ENCODE measurements at regions not wholly inside any gene's neighbourhood (a gene's known extent, or its start where the extent isn't known, plus 50 kb on each side); places are given as distances from the start of the nearest gene placed in this dataset.
"Not testable (repeated sequence)": the region's sequence is repeated elsewhere in the genome, so short reads cannot be mapped to it uniquely, and the experiment has no call there.

DNA sequence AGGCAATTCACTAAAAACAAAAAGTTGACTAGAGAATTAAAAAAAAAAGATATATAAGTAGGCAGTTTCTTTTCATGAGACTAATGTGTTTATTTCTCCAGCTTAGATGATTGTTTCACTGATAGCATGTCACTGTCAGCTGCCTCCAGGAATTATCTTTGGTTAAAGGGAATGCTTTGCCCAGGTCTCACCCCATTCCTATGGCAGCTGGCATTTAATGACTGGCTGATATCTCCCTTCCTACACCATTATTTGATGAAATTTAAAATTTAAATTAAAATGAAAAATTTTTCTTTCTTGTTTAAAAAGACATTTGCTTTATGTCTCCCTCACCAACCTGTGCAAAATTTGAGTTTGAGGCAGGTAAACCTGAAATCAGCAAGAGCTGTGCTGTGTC lies 214.5 kb upstream of the PRSS1 start:
- no peak for DNase-seq

DNA sequence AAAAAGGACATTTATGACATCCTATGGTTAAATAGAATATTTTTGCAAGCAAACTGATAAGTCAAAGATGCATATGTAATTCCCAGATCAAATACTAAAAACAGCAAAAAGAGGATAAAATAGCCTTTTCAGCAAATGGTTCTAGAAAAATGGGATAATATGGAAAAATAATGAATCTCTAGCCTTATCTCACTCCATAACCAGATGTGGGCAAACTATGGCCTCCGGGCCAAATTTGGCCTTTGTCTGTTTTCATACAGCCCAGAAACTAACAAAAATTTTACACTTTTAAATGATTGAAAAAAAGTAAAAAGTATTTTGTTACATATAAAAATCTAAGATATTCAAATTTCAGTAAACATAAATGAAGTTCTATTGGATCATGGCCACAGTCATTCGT lies 215.4 kb upstream of the PRSS1 start:
- DNase-seq = no peak

DNA sequence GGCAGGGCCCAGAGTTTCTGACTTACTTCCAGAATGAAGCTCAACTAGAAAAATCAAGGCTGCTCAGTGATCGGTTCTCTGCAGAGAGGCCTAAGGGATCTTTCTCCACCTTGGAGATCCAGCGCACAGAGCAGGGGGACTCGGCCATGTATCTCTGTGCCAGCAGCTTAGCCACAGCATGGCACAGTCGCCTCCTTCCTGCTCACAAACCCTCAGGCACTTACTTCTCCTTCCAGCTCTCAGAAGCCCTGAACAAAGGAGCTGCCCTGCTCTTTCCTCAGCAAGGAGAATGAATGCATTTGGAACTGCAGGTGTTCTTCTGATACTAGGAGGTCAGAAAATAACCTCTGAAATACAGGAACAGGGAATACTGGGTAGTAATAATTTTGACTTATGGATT lies 219.7 kb upstream of the PRSS1 start:
- no peak for DNase-seq

DNA sequence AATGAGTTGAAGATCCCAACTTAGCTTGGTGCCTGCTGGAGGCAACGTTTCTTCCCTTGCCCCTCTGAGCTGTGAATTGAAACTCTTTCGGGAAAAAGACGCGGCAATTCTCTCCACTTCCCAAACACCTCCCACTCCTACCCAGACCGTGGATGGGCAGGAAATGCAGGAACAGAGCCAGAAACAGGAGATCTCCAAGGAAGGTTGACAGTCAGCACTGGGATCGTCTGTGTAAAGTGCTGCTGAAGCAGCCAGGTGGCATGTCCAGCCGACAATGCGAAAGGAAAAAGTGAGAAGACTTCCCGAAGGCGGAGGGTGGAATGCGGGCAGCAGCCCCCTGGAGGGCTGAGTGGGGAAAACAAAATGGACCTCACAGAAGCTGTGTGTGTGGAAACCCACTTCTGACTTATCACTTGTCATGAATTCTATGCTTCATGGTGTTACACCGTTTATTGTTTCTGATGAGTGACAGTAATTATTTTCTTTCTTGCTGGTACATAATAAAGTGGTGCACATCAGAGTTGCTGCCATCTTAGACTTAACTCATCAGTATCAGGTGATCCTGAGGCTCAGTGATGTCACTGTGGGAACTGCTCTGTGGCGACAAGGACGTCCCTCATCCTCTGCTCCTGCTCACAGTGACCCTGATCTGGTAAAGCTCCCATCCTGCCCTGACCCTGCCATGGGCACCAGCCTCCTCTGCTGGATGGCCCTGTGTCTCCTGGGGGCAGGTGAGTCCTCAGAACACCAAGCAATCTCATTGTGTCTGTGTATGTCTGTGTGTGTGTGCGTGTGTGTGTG lies 220.5 kb upstream of the PRSS1 start:
- no peak for DNase-seq

DNA sequence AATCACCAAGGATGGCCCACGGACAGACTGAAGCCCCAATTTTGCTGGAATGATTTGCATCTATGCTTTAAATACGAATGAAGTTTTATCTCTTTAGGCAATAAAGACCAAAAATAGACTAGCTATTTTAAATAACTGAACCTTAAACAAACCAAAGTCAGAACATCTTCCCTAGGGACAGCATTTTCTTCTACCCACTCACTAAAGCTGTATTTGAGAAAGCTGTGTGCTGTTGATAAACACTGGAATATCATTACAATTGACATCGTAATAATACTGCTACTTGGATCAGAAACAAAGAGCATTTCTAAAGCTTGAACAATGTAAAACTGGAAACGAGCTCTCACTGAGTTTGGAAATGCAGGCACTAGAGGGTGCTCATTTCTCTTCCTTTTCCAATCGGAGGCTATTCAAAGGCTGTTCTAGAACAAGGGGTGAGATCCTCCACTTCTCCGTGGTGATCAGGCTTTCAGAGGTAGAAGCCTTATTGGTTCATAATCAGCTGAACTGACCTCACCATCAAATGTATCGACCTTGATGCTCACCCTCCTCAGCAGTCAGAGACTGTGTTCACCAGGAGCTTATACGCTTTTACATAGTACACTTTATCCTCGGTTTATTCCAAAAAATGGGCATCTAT lies 225.3 kb upstream of the PRSS1 start:
- DNase-seq = no peak

DNA sequence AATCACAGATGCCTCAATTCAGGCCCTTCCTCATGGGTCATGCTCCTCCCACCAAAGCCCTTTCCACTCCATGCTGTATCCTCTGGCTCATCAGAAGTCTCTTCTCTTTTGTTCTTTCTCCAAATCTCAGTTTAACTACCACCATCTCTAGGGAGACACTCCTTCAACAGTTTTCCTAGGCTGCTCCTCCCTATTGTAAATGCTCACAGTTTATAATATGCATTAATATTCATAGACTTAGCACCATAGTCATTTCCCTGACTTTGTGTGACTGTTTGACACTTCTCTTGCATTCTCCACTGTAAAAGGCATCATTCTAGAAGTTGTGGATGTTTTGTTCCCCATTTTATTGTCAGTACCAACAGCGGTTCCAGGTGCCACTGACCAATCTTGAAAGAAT lies 226.5 kb upstream of the PRSS1 start:
- DNase-seq = no peak

DNA sequence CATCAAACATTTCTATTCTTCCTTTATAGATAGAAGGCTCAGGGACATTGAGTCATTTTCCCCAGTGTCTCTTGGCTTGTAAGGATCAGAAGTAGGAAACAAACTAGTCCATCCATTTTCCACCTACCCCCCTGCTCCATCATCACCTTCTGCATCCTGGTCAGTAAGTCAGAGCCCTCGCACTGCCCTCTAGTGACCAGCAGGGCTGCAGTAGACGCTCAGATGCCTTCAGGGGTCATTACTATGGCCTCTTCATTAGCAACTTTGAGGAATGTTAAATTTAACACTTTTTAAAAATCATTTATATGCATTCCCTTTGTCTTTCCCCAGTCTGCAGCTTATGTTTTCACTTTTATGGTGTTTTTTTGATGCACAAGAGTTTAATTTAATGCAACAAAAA lies 228.4 kb upstream of the PRSS1 start:
- not testable (repeated sequence) for DNase-seq

GRCh38 chr7:142520455-142520854 lies 228.8 kb upstream of the PRSS1 start:
- not testable (repeated sequence) for DNase-seq

- DNase-seq = no peak
Observed at GRCh38 chr7:142519079-142520078, 229.9 kb upstream of the PRSS1 start.

GRCh38 chr7:142516038-142516501 lies 233.2 kb upstream of the PRSS1 start:
- DNase-seq = peak; percentile 45 to 67 (median 51)

DNA sequence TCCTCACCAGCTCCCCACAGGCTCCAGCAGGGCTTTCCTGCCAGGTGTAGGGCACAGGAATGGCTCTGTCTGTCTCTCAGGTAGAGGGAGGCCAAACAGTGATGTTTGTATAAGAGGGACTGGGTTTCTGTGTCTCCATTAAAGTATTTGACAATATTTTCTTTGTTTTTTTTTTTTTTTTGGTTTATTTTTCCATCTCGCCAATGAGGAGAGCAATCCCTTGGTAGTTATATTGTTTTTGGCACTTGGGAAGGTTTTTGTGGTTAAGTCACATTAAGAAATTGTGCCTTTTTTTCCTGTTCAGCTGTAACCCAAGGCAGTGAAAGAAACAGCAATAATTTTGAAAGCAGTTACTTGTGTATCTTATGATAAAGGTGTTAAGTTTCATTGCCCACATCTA lies 234.6 kb upstream of the PRSS1 start:
- DNase-seq = not testable (repeated sequence)

DNA sequence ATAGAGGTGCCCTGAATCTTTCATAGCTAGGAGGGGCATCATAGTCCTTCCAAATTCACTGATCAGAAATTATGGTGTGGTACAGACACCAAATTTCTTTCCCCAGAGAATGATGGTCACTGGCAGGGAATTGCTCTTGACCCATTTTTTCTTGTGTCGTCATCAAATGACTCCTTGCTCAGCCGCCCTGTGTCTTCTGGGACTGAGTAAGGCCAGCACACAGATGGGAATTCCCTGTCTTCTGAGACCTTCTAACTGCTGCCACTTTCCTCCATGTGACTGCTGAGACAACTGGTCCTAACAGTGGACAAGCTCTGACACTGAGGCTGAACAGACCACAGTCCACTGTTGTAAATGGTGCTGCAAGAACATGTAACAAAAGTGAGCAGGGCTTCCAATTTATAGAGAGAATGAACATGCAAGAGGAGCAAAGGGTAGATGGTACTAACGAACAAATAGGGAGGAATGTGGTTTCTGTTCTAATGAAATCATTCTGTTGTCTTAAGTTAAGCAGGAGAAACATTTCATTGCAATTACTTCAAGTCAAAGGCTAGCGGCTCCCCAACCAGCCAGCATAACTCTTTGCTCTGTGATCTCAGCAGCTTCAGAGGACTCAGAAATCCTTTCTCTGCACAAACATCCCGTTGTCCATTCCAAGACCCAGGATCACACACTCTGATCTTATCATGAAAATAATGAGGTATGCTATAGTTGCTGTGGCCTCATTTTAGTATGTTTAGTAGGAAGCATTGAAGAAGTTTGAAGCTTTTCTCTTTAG lies 235.9 kb upstream of the PRSS1 start:
- no peak for DNase-seq

GRCh38 chr7:142511801-142512200 lies 237.5 kb upstream of the PRSS1 start:
- no peak for DNase-seq

GRCh38 chr7:142511374-142511773 lies 237.9 kb upstream of the PRSS1 start:
- no peak for DNase-seq

DNA sequence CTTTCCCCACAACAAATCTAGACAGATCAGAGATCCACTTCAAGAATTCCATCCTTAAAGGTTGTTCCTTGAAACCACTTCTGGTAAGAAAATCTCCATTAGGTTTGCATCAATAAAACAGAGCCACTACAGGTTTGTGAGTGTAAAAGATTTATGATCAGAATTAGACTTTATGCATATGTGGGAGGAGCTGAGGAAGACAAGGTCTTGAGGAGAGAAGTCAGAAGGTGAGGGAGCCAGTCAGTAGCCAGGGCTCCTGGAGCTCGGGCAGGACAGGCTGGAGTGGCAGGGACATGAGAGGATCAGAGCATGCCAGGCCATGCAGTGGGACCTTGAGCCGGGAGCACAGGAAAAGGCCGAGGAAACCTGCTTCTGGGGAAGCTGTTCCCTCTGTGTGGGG lies 240.0 kb upstream of the PRSS1 start:
- not testable (repeated sequence) for DNase-seq

- no peak for DNase-seq
Observed at GRCh38 chr7:142508251-142508650, 241.0 kb upstream of the PRSS1 start.

GRCh38 chr7:142507799-142508198 lies 241.5 kb upstream of the PRSS1 start:
- DNase-seq = no peak

- DNase-seq = not testable (repeated sequence)
Observed at GRCh38 chr7:142507066-142507465, 242.2 kb upstream of the PRSS1 start.

DNA sequence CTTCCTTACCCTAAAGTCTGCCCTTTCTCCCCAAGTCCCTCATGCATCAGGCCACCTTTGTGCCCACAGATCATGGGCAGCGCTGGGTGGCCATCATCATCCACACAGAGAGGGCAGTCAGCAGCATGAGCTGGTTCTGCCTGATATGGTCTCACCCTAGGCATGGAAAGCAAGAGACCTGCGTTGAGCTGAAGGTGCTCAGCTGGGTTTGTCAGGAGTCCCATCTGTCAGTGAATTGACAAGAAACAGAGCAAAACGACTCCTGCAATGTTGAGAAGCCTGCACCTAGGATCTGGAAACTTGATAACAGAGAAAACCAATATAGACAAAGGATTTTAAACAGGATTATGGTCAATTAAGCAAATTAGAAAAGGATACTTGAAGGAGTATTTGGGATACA lies 242.7 kb upstream of the PRSS1 start:
- no peak for DNase-seq

DNA sequence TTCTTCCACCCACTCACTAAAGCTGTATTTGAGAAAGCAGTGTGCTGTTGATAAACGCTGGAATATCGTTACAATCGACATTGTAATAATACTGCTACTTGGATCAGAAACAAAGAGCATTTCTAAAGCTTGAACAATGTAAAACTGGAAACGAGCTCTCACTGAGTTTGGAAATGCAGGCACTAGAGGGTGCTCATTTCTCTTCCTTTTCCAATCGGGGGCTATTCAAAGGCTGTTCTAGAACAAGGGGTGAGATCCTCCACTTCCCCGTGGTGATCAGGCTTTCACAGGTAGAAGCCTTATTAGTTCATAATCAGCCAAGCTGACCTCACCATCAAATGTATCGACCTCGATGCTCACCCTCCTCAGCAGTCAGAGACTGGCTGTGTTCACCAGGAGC lies 245.3 kb upstream of the PRSS1 start:
- not testable (repeated sequence) for DNase-seq

- DNase-seq = no peak
Observed at GRCh38 chr7:142503036-142503435, 245.2 kb upstream of the PRSS58 start.
